A549 (cell line): ENCODE measurements at regions not wholly inside any gene's neighbourhood (a gene's known extent, or its start where the extent isn't known, plus 50 kb on each side); places are given as distances from the start of the nearest gene placed in this dataset.

Experiments
- CBX2 ChIP-seq: fragments of 200-600 bp; sonication (generic); IDR thresholded peaks from 2 replicates; pipeline ENCODE4 v1.6.1; 2016; ENCODE audit warnings: low read depth, mild to moderate bottlenecking, borderline replicate concordance
- CTCF ChIP-seq: fragments of >200 bp; sonication (Bioruptor Twin); formaldehyde crosslinking; IDR thresholded peaks from 3 replicates; pipeline ENCODE4 v1.5.1; 2016
- E2F6 ChIP-seq: IDR thresholded peaks from 2 replicates; pipeline ENCODE4 v1.6.1; 2012; ENCODE audit warnings: low read depth, borderline replicate concordance
- EHF ChIP-seq: fragments of 250-450 bp; sonication (Bioruptor Pico); IDR thresholded peaks from 2 replicates; pipeline ENCODE4 v1.5.0; 2020; ENCODE audit warnings: mild to moderate bottlenecking
- ELK1 ChIP-seq: fragments of 150-350 bp; IDR thresholded peaks from 2 replicates; pipeline ENCODE4 v1.6.1; 2014; ENCODE audit warnings: low read depth, mild to moderate bottlenecking, low read length
- EP300 ChIP-seq, 2 experiments: fragments of >200 bp; sonication (Bioruptor Twin); formaldehyde crosslinking; IDR thresholded peaks; 2 replicates in 1 of 2; 3 replicates in 1 of 2; pipeline ENCODE4 v1.6.1; 2016 to 2017
- MYC ChIP-seq: IDR thresholded peaks from 2 replicates; pipeline ENCODE4 v1.6.1; 2012; ENCODE audit warnings: mild to moderate bottlenecking, inconsistent platforms, low read length, improper control_type of control experiment, borderline replicate concordance
- PHF8 ChIP-seq: fragments of 200-600 bp; sonication (generic); IDR thresholded peaks from 2 replicates; pipeline ENCODE4 v1.6.1; 2016; ENCODE audit warnings: low read depth, mild to moderate bottlenecking, antibody characterized with exemption, moderate library complexity, borderline replicate concordance
- POLR2A ChIP-seq: IDR thresholded peaks from 2 replicates; pipeline ENCODE4 v1.6.1; 2012; ENCODE audit warnings: mild to moderate bottlenecking, low read length
- REST ChIP-seq: fragments of 200-600 bp; sonication (generic); IDR thresholded peaks from 2 replicates; pipeline ENCODE4 v1.6.1; 2016; ENCODE audit warnings: antibody characterized with exemption, mild to moderate bottlenecking, moderate library complexity
- RNF2 ChIP-seq: fragments of 200-600 bp; sonication (generic); IDR thresholded peaks from 2 replicates; pipeline ENCODE4 v1.6.1; 2016; ENCODE audit warnings: low read depth, mild to moderate bottlenecking, antibody characterized with exemption, moderate library complexity, borderline replicate concordance

- TF ChIP-seq EHF = peak; percentile 69; the same call in 1 of the 2 replicates
- TF ChIP-seq CTCF = no peak
- peak; percentile 34 for TF ChIP-seq POLR2A
- TF ChIP-seq ELK1 = no peak
- TF ChIP-seq CBX2 = no peak
- no peak for TF ChIP-seq PHF8
- TF ChIP-seq REST = no peak
- TF ChIP-seq EP300 (IDR thresholded peaks at IDR 0.05) = 0 out of 5 replicates have a peak, but pooled peaks of 1 of the 2 experiments have one; percentile 21
- TF ChIP-seq RNF2 = no peak
- peak; percentile 83 for TF ChIP-seq E2F6
- TF ChIP-seq MYC = peak; percentile 71; the same call in 1 of the 2 replicates
Observed at GRCh38 chr9:129496473-129497004, 124.4 kb downstream of the C9orf50 start.
